ENCODE measurements at regions not wholly inside any gene's neighbourhood (a gene's known extent, or its start where the extent isn't known, plus 50 kb on each side); places are given as distances from the start of the nearest gene placed in this dataset.
A peak's percentile ranks its signal among the peaks of the same experiment; 100 is the strongest.
"Not testable (repeated sequence)": the region's sequence is repeated elsewhere in the genome, so short reads cannot be mapped to it uniquely, and the experiment has no call there.

DNA sequence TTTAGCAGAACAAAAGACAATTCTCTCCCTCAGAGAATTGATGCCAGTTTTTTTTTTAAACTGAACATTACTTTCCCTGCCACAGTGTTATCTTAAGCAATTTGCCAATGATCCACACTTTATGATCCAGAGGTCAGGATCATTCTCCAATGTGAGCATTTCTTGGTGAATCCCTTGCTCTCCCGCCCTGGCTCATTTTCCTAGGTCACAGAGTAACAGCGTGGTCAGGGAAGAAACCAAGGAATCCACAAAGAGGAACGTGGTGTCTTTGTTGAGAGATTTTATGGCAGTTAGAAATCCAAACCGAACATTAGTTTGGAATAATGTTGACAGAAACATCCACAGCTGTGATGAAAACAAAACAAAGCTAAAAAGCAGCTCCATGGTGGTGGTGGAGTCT, 250.3 kb downstream of the TTC32 start:
- peak; percentile 57 for DNase-seq (ENCODE audit: low read depth)

GRCh38 chr2:19649785-19650380, 251.9 kb downstream of the TTC32 start:
- peak; percentile 99 for DNase-seq (ENCODE audit: low read depth)

- peak; percentile 79 for DNase-seq (ENCODE audit: low read depth)
Measured at GRCh38 chr2:19649142-19649541, 252.6 kb downstream of the TTC32 start.

- peak; percentile 89 for DNase-seq (ENCODE audit: low read depth)
Measured at GRCh38 chr2:19648583-19648982, 253.2 kb downstream of the TTC32 start.

DNA sequence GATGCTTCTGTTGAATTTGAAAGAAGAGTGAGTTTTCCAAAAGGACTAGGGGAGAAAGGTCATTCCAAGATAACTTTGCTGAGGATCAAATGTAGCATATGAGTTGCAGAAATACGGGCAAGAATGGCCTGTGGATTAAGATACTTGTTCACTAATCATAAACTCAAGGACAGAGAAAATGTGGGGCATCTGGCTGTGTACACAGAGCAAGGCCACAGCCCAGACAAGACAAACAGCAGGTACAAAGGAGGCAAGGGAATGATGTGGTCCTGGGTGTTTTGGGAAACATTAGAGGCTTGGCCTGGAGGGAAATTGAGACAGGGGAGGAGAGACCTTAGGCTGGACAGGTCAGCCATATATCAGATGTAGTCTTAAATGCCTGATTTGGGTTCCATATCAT, 254.8 kb downstream of the TTC32 start:
- DNase-seq (ENCODE audit: low read depth) = no peak

DNA sequence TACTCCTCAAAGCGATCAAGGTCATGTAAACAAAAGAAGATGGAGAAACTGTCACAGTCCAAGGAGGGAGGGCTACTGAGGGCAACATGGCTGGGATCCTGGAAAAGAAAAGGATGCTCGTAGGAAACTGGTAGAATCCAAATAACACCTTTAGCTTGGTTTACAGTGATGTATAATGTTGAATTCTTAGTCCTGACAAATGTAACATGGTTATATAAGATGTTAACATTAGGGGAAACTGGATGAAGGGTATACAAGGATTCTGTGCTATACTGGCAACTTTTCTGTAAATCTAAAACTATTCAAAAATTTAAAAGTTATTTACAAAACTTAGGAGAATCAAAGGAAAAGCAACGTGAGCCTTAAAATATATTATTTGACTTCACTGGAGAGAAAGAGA, 257.0 kb downstream of the TTC32 start:
- no peak for DNase-seq (ENCODE audit: low read depth)

DNA sequence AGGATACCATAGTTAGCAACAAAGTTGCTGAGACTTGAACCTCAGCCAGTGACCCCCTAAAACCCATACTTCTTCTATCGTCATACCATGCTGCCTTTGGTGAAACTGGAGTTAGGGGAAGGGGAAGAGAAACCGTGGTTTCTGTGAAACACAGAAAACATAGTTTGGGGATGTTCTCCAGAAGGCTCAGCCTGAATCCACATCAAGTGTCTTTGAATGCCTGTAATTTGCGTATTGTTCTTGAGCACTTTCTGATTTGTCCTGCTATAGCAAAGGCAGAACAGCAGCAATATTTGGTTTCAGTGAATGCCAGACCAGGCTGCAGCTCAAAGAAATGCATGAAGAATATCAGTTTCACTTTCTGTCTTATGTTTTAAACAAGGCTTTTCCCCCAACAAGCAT, 258.7 kb downstream of the TTC32 start:
- DNase-seq (ENCODE audit: low read depth) = no peak

GRCh38 chr2:19642501-19642900, 259.3 kb downstream of the TTC32 start:
- DNase-seq (ENCODE audit: low read depth) = no peak

GRCh38 chr2:19635951-19636510, 265.8 kb downstream of the TTC32 start:
- no peak for DNase-seq (ENCODE audit: low read depth)

DNA sequence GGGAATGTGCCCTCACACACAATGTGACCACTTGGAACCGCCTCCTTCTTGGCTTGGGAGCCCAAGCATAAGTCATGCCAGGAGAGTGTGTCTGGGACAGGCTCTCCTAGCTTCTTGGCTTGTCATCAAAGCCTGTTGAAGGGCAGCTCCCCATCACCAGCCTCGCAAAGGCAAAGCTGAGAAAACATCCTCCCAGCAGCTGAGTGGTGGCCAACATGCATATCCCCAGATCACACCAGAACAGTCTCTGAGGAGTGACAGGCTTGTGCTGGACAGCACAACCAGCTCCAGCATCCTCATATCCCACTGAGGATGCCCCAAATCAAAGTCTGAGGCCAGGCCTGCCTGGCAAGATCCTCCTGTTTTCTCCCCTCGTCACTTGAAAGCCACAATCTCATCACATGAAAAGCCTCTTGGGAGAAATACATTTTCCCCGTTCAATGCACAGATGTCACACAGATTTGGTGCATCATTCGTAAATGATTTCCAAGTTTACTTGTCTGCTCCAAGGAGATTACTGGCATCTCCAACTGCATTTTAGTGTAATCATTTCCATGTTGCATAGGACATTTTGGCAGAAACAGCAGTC, 269.3 kb downstream of the TTC32 start:
- DNase-seq (ENCODE audit: low read depth) = peak; percentile 52

DNA sequence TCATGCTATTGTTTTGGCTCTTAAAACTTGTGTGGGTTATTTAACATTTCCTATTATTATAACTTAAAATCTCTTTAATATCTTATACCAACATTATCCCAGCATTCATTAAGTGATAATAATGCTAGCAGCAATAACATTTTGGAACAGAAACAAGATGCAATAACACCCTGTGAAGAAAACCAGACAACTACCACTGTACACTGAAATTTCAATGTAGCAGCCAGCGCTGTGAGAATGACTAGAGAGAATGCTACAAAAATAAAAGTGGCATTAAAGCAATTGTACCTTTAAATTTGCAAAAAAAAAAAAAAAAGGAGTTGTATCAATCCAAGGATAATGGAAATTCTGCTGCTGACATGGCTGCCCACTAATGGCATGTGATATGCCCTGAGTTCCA, 269.9 kb downstream of the TTC32 start:
- DNase-seq (ENCODE audit: low read depth) = no peak

GRCh38 chr2:19630921-19631320, 270.9 kb downstream of the TTC32 start:
- DNase-seq (ENCODE audit: low read depth) = peak; percentile 16

DNA sequence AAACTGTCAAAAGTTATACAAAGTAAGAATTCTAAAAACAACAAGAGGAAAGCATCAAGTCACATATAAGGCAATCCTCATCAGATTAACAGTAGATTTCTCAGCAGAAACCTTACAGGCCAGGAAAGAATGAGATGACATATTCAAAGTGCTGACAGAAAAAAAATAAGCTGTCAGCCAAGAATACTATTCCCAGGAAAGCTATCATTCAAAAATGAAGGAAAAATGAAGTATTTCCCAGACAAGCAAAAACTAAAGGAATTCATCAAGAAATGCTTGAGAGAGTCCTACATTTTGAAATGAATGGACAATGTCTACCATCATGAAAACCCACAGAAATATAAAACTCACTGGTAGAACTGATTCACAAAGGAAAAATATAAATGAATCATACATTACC, 268.9 kb upstream of the OSR1 start:
- no peak for DNase-seq (ENCODE audit: low read depth)

DNA sequence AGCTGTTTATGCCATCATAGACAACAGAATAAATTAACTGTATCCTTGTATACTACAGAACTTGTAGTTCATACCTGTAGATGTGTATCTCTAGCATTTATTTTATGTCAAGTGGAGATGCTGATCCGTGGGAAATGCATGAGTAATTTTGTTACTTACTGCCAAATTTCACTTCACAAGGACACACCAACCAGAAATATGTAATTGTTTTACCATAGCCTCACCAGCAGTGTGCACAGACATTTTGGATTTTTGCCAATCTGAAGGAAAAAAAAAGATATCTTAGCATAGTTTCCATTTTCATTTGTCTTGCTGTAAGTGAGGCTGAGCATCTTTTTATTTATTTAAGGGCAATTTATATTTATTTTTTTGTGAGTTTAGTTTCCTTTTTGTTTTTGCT, 265.1 kb upstream of the OSR1 start:
- peak; percentile 81 for DNase-seq (ENCODE audit: low read depth)

- no peak for DNase-seq (ENCODE audit: low read depth)
Measured at GRCh38 chr2:19617257-19617848, 258.9 kb upstream of the OSR1 start.

DNA sequence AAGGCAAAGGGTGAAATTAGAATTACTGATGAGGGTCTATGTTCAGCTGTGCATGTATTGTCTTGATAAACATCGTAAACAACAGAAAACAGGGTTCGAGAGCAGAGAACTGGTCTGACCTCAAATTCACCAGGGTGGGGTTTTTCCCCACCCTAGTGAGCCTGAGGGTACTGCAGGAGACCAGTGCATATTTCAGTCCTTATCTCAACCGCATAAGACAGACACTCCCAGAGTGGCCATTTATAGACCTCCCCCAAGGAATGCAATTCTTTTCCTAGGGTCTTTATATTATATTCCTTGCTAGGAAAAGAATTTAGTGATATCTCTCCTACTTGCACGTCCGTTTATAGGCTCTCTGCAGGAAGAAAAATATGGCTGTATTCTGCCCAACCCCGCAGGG, 257.0 kb upstream of the OSR1 start:
- not testable (repeated sequence) for DNase-seq (ENCODE audit: low read depth)

- DNase-seq (ENCODE audit: low read depth) = peak; percentile 46
Measured at GRCh38 chr2:19614066-19614465, 255.6 kb upstream of the OSR1 start.

GRCh38 chr2:19611491-19612332, 253.3 kb upstream of the OSR1 start:
- DNase-seq (ENCODE audit: low read depth) = peak; percentile 99

DNA sequence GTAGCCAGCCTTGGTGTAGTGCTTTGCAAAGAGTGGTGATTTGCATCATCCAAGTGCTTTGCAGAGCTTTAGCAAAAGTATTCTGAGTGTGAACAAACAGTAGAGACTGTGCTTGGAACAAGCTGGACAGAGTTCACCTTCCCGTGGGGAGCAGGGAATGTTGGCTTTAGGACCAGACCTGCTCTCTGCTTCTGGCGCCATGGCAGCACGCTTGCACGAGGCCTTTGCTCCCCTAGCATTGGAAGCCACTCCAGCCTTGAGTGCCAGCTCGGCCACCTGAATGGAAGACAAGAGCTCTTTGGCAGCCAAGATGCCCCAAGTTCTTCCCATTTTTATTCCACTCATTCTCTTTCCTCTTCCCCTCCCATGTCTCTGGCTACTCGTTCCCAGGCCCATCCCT, 250.8 kb upstream of the OSR1 start:
- no peak for DNase-seq (ENCODE audit: low read depth)

DNA sequence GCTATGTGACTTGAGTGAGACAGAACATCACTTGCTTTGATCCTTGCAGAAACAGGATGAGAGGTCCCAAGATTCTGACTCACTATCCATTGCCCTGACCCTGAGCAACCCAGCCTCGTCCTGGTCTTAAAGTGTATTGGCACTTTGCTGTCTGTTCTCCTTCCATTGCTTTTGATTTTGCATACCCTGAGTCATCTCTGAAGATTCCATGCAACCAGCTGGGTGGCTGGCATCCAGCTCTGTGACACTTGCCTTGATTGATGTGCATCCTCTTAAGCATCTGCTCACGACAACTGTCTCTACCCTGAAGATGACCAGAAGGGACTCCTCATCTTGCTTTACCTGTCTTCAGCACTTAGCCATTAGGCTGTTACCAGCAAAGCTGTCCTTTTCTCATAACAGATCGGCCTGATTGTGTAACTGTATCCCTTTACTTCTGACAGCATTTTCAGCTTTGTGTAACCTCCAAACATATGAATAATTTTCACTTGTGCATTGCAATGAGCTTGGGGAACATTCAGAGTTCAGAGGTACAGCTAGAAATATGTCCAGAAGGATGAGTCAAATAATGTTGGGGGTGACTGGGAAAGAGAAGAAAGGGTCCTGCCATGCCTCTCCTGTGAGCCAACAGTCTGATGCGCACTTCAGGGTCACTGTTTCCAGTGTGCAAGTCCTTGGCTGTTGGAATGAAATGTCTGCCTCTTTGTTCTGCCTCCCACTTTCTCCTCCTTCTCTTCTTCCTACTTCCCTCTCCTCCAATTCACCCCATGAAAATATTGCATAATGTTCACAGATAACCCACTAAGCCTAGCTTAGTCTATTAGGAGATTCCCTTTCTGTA, 249.7 kb upstream of the OSR1 start:
- DNase-seq (ENCODE audit: low read depth) = peak; percentile 92

DNA sequence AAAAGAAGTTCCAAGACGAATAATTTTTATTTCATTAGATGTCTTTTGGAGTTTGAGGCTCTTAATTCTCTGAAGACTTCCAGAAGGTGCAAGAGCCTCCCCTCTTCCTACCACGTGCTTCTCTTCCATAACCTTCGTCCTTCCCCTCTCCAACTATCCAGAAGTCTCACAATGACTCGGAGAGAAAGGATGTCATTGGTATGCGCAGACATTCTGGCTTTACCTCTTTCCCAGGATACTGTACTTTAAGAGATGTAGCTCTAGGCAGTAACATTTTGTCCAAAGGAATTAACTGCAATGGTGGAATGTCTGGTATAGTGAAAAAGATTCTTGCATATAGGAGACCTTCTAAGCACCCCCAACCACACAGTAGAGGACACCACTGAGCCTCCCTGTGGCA, 249.0 kb upstream of the OSR1 start:
- DNase-seq (ENCODE audit: low read depth) = peak; percentile 91

- DNase-seq (ENCODE audit: low read depth) = no peak
Measured at GRCh38 chr2:19600982-19601381, 242.6 kb upstream of the OSR1 start.

Data from EH (cell line).